DND-41 (cell line): ENCODE measurements at regions not wholly inside any gene's neighbourhood (a gene's known extent, or its start where the extent isn't known, plus 50 kb on each side); places are given as distances from the start of the nearest gene placed in this dataset.

Experiments used
- EZH2 ChIP-seq: IDR thresholded peaks from 3 replicates; pipeline ENCODE4 v1.6.1; 2012; ENCODE audit warnings: borderline replicate concordance, low read depth, mild to moderate bottlenecking, moderate library complexity, low read length, inconsistent platforms; ENCODE audit not compliant: severe bottlenecking
- TF ChIP-seq, protein P1 (sequence below): IDR thresholded peaks from 2 replicates; pipeline ENCODE4 v1.5.1; 2012; ENCODE audit warnings: borderline replicate concordance, low read length, moderate library complexity, mild to moderate bottlenecking; ENCODE audit not compliant: poor library complexity, severe bottlenecking; ENCODE audit errors: extremely low read depth

DNA sequence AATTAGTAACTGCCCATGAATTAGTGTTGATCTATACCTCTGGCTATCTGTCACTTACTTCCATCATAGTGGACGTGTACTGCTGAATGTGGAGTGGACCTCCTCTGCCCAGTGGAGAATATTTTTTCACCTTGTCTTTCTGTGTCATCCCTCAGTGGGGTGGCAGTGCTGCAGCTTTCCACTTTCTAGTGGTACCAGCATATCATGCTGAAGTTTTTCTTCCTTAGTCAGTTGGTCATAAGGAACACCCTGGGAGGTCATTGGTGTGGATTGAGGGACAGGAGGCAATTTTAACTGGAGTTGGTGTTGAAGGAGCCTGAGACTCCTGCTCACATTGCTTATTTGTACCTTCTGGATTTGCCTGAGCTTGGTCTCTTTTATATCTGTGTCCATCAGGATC, 151.7 kb upstream of the ANKH start:
- TF ChIP-seq, protein P1, sequence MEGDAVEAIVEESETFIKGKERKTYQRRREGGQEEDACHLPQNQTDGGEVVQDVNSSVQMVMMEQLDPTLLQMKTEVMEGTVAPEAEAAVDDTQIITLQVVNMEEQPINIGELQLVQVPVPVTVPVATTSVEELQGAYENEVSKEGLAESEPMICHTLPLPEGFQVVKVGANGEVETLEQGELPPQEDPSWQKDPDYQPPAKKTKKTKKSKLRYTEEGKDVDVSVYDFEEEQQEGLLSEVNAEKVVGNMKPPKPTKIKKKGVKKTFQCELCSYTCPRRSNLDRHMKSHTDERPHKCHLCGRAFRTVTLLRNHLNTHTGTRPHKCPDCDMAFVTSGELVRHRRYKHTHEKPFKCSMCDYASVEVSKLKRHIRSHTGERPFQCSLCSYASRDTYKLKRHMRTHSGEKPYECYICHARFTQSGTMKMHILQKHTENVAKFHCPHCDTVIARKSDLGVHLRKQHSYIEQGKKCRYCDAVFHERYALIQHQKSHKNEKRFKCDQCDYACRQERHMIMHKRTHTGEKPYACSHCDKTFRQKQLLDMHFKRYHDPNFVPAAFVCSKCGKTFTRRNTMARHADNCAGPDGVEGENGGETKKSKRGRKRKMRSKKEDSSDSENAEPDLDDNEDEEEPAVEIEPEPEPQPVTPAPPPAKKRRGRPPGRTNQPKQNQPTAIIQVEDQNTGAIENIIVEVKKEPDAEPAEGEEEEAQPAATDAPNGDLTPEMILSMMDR, result no peak
- no peak for TF ChIP-seq EZH2
